HG03469 (cell line): ENCODE measurements at regions not wholly inside any gene's neighbourhood (a gene's known extent, or its start where the extent isn't known, plus 50 kb on each side); places are given as distances from the start of the nearest gene placed in this dataset.
"Not testable (repeated sequence)": the region's sequence is repeated elsewhere in the genome, so short reads cannot be mapped to it uniquely, and the experiment has no call there.

Experiments used
- ATAC-seq: cut with Tn5 transposase; IDR thresholded peaks from one replicate; pipeline ENCODE4 v1.9.1; 2021; ENCODE audit warnings: mild to moderate bottlenecking, moderate library complexity, moderate number of reproducible peaks; ENCODE audit not compliant: unreplicated experiment

DNA sequence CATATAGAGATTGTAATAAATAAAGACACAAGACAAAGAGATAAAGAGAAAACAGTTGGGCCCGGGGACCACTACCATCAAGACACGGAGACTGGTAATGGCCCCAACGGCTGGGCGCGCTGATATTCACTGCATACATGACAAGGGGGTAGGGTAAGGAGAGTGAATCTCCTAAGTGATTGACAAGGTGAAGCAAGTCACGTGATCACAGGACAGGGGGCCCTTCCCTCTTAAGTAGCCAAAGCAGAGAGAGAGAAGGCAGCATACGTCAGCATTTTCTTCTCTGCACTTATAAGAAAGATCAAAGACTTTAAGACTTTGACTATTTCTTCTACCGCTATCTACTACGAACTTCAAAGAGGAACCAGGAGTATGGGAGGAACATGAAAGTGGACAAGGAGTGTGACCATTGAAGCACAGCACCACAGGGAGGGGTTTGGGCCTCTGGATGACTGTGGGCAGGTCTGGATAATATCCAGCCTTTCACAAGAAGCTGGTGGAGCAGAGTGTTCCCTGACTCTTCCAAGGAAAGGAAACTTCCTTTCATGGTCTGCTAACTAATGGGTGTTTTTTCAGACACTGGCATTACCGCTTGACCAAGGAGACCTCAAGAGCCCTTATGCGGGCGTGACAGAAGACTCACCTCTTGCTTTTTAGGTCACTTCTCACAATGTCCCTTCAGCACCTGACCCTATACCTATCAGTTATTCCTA lies 75.6 kb downstream of the MRPL39 start:
- not testable (repeated sequence) for ATAC-seq

DNA sequence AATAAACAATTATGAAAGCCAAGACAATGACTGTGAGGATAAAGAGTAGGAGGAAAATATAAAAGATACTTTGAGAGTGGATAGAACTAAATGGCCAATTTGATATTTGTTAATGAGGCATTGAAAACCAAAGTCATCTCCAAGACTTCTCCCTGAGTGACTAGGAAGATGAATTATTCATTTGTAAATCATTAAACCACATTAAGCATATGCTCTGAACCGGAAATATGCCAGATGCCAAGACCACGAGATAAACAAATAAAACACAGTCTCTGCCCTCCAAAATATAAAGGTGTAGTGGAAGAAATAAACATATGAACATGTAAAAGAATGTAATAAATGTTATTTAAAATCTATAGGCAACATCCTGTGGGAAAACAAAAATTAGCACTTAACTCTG lies 78.8 kb downstream of the MRPL39 start:
- ATAC-seq, result no peak

- no peak for ATAC-seq
Observed at GRCh38 chr21:25518491-25518911, 88.8 kb downstream of the MRPL39 start.

- no peak for ATAC-seq
Observed at GRCh38 chr21:25515484-25516405, 91.5 kb downstream of the MRPL39 start.

DNA sequence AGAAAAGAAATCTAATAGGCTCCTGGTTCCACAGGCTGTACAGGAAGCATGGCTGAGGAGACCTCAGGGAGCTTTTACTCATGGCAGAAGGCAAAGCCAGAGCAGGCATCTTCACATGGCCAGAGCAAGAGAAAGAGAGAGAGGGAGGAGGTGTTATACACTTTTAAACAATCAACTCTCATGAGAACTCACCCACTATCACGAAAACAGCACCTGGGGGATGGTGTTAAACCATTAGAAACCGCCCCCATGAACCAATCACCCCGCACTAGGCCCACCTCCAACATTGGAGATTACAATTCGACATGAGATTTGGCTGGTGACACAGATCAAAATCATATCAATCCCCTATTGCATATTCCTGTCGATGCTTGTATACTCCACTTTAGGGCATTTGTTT lies 93.5 kb downstream of the MRPL39 start:
- ATAC-seq, result no peak

DNA sequence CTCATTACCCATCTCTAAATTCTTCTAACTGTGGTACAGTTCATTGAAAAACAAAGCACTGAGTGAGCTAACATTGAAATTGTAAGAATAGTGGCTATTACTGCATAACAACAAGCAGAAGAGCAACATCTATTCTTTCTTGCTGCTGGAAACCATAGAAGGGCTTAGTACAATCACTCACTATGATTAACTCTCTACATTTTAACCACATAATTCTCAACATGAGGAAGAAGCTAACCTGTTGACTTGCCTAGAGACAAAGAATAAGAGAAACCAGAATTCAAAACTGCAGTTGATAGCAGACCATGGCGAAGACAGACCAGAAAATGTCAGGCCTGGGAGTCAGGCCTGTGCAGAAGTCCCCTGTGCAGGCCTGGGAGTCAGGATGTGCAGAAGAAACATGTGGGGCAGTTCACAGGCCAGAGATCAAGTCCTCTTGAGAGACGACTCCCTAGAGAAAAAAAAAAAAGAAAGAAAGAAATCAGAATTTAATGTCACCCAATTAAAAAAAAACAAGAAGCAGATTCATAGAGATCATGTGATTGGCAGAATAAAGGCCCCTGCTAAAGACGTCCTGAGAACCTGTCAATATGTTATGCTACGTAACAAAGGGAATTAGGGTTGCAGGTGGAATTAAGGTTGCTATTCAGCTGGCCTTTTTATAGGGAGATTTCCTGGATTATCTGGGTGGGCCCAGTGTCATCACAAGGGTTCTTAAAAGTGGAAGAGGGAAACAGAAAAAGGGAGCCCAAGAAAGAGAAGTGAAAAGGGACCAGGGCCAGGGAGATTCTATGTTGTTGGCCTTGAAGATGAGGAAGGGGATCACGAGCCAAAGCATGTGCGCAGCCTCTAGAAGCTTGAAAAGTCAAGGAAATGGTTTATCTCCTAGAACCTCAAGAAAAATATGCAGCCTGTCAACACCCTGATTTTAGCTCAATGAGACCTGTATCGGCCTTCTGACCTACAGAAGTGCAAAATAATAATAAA lies 94.9 kb downstream of the MRPL39 start:
- ATAC-seq, result no peak

DNA sequence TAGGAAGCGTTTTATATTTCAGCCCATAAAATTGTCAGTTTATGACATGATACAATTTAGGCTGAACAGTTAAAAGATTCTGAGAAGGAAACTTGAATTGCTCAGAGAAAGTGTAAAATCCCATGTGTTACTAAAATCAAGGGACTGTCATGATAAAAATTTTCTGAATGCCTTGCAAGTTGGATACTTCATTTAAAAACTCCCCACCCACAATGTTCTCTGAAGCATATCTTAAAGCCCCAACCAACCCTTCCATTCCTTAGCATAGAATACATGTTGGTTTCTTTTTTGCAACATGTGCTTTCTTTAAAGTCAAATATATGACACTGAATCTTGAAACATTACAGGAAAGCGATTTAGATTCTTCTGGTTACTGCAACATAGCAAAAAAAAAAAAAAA lies 97.4 kb downstream of the MRPL39 start:
- peak; percentile 37 for ATAC-seq

DNA sequence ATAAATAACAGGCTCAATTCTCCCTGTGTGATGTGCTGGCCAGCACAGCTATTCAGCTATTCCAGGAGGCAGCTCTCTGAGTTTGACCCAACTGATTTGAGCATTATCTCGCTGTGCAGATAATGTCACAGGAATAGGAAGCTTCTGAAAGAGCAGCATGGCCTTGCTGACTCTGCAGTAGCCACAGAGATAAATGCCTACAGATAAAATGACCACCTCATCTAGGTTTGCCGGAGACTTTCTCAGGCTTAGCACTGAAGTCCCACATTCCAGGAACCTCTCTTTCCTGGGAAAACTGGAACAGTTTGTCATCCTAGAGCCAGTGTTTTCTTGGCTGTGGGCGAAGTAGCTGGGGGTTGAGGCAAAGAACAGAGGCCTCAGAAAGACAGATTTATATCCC lies 98.9 kb downstream of the MRPL39 start:
- no peak for ATAC-seq

- ATAC-seq, result peak; percentile 27
Observed at GRCh38 chr21:25507522-25507921, 99.8 kb downstream of the MRPL39 start.

DNA sequence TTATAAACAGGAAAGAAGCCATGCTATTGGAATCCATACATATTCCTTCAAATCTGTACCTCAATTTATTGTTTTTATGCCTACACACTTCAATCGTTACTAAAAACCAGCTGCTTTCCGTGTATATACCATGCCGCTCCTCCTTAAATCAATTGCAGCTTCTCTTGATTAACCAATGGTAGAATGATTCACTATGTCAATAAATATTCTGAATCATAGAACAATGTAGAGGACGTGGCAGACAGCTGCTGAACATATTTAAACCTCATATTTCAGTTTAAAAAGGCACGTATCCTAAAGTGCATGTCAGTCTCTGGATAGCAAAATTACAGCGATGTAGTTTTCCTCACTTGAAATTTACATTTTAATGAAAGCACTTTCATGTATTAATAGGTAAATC lies 100.4 kb downstream of the MRPL39 start:
- no peak for ATAC-seq

- ATAC-seq, result no peak
Observed at GRCh38 chr21:25506261-25506660, 101.0 kb downstream of the MRPL39 start.

DNA sequence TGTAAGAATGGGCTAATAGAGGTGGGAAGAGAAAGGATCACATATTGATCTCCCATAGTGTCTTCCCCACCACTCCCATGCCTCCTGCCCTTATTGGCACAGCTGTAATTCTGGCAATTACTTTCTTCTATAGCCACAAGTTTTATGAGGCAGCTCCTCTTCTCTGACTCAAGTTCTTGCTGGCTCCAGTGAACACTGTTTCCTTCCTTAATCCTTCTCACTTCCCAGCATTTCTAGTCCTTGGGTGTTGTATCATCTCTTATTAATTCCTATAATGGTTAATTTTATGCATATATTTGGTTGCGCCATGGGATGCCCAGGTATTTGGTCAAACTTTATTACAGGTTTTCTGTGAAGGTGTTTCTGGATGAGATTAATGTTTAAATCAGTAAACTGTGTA lies 103.3 kb downstream of the MRPL39 start:
- no peak for ATAC-seq

DNA sequence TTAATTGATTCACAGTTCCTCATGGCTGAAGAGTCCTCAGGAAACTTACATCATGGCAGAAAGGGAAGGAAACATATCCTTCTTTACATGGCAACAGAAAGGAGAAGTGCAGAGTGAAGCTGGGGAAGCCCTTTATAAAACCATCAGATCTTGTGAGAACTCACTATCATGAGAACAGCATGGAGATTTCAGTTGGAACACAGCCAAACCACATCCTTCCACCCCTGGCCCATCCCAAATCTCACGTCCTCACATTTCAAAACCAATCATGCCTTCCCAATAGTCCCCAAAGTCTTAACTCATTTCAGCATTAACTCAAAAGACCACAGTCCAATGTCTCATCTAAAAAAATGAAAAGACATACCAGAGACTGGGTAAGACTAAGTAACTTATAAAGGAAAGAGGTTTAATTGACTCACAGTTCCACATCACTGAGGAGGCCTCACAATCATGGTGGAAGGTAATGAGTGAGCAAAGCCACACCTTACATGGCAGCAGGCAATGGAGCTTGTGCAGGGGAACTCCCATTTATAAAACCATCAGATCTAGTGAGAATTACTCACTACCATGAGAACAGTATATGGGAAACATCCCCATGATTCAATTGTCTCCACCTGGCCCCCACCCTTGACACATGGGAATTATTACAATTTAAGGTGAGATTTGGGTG lies 105.2 kb downstream of the MRPL39 start:
- peak; percentile 49 for ATAC-seq

DNA sequence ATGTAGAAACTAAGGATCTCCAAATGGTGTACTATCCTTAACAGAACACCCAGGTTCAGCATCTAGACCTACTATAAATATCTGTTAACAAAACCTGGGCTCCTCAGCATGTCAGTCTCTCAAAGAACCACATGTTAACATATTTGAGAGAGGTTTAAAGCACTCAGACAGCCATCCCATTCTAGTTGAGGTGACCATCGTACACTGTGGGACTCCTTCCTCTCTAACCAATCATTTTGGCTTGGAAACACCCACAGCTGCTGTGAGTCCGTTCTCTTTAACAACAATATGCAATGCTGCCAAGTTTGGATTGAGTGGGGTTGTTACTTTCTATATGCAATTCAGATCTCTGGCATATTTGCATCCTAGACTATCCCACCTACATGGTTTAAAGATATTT lies 105.8 kb downstream of the MRPL39 start:
- ATAC-seq, result no peak

- no peak for ATAC-seq
Observed at GRCh38 chr21:25500598-25500997, 106.7 kb downstream of the MRPL39 start.

DNA sequence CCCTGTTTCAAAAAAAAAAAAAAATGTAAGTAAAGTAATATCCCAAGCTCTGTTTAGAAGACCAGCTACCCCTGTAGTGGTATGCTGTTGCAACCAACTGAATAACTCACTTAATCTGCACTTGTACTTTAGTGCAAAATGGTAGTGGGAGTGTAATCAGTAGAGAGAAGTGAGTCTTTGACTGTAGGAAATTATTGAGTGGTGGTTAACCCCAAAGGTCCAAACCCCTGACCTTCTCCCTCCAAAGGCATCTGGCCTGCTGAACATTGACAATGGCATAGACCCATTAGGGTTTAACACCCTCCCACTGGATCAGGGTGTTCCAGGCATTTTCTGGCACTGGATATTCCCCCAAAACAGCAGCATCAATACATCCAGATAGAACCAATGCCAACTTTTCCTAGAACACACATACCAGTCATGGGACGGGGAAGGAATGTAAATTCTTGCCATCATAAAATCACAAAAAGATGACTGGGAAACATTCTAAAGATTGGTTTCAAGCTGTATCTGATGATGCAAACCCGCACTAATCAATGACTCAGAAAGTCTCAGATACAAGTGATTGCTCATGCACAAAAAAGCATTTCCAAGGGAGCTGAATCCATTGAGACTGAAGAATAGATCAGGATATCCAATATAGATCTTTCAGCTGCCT lies 110.3 kb downstream of the MRPL39 start:
- ATAC-seq, result no peak

DNA sequence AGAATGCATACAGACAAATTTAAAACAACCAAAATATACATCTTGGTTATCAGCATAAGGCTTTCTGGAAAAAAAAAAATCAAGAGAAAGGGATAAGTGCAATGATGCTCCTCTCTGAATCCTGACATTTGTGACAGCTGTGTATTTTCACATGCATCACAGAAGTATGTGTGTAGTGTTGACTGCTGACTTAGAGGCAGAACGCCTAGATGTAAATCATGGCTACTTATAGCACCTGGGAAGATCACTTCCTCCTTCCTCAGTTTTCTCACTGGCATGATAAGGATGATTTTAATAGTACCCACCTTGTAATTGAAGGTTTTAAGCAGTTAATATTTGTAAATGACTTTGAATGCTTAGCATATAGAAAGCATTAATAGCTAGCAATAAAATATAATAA lies 112.5 kb downstream of the MRPL39 start:
- peak; percentile 40 for ATAC-seq

DNA sequence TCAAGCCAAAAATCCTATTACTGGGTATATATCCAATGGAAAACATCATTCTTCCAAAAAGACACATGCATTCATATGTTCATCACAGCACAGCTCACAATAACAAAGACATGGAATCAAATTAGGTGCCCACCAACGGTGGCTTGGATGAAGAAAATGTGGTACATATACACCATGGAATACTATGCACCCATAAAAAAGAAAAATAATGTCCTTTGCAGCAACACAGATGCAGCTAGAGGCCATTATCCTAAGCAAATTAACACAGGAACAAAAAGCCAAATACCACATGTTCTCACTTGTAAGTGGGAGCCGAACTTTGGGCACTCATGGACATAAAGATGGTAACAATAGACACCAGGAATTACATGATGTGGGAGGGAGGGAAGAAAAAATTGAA lies 113.6 kb downstream of the MRPL39 start:
- ATAC-seq, result no peak

DNA sequence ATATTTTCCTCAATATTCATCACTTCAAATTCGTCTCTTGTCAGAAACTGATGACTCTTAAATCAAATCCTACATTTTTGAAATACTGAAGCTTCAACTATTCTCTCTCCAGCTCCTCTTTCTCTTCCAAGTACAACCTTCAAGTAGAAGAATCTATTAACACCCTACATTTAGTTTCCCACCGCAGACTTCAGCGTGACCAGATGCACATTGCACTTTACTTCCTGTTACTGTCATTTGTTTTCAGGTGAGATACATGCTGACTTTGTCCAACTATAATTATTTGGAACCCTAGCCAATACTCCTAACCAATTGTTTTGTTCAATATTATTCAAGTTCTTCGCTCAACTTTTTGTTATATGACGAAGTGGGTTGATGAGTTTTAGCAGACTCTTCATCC lies 116.0 kb downstream of the MRPL39 start:
- ATAC-seq, result no peak

DNA sequence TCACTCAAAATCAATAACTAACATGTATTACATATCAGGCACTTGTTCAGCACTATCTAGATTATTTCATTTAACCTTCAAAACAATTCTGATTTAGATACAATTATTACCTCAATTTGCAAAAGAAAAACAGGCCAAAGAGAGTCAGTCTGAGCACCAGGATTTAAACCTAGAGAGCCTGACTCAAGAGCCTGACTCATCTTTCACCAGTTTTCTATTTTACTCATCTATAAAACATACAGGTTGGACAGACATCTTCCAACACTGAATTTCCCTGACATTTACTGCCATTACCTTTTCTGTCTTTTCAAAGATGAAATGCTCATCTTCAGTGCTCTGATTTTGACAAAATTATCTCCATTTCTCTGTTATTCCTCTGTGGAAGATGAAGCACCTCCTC lies 116.5 kb downstream of the MRPL39 start:
- ATAC-seq, result no peak
